ENCODE measurements at regions not wholly inside any gene's neighbourhood (a gene's known extent, or its start where the extent isn't known, plus 50 kb on each side); places are given as distances from the start of the nearest gene placed in this dataset.

- TF ChIP-seq CTCF (conservative IDR thresholded peaks at IDR 0.05; ENCODE audit: low read length) (no peak), EZH2phosphoT487 (IDR thresholded peaks at IDR 0.05; ENCODE audit: borderline replicate concordance) (no peak)
Observed at GRCh38 chr10:57715233-57715632, 552.5 kb downstream of the IPMK start.
